ENCODE measurements at regions not wholly inside any gene's neighbourhood (a gene's known extent, or its start where the extent isn't known, plus 50 kb on each side); places are given as distances from the start of the nearest gene placed in this dataset.

GRCh38 chr12:126905752-126906151 is 1361.2 kb upstream of the TMEM132C start:
- TF ChIP-seq CTCF (IDR thresholded peaks at IDR 0.05 in 8 of 11, conservative IDR thresholded peaks at IDR 0.05 in 3 of 11), result no peak
- no peak for TF ChIP-seq POLR2A (IDR thresholded peaks at IDR 0.05)
- no peak for TF ChIP-seq POLR2AphosphoS5 (IDR thresholded peaks at IDR 0.05)
